Transverse colon (tissue), 4 donors: ENCODE measurements at regions not wholly inside any gene's neighbourhood (a gene's known extent, or its start where the extent isn't known, plus 50 kb on each side); places are given as distances from the start of the nearest gene placed in this dataset.
A peak's percentile ranks its signal among the peaks of the same experiment; 100 is the strongest.

ENCODE experiments used
- DNase-seq: peaks from one replicate; pipeline ENCODE4 v3.0.0-alpha.2; 2019
- H3K27ac ChIP-seq, 4 donors: fragments of 200-600 bp; sonication (generic); 2 replicates each; pipeline ENCODE4 v1.5.1; 2016 to 2018; ENCODE audit warnings: inconsistent platforms in 4 of 4
- H3K27me3 ChIP-seq: fragments of 200-600 bp; sonication (generic); 2 replicates; pipeline ENCODE4 v1.5.1; 2017; ENCODE audit warnings: inconsistent platforms
- H3K36me3 ChIP-seq, 4 donors: fragments of 200-600 bp; sonication (generic); 2 replicates each; pipeline ENCODE4 v1.5.1; 2017 to 2019; ENCODE audit warnings: inconsistent platforms in 4 of 4
- H3K4me1 ChIP-seq, 4 donors: fragments of 200-600 bp; sonication (generic); 2 replicates each; pipeline ENCODE4 v1.5.1; 2017 to 2020; ENCODE audit warnings: inconsistent platforms in 4 of 4
- H3K4me3 ChIP-seq, 4 donors: fragments of 200-600 bp; sonication (generic); 1 replicate in 1 of 4; 2 replicates in 3 of 4; pipeline versions ENCODE4 v1.5.1 to v1.6.1; 2017 to 2019; ENCODE audit warnings: inconsistent platforms in 4 of 4
- H3K9me3 ChIP-seq, 2 donors: fragments of 200-600 bp; sonication (generic); 2 replicates each; pipeline ENCODE4 v1.5.1; 2017 to 2019; ENCODE audit warnings: inconsistent platforms in 2 of 2
- CTCF ChIP-seq, 5 experiments: fragments of 200-600 bp in 3 of 5; fragments of 450-650 bp in 2 of 5; sonication (generic) in 3 of 5; IDR thresholded peaks; 1 replicate in 2 of 5; 2 replicates in 3 of 5; pipeline ENCODE4 v1.5.1; 2016 to 2017; ENCODE audit warnings: antibody characterized with exemption in 5 of 5, inconsistent platforms in 3 of 5, mild to moderate bottlenecking in 2 of 5, moderate library complexity in 1 of 5
- EP300 ChIP-seq: sonication (generic); formaldehyde crosslinking; IDR thresholded peaks from one replicate; pipeline ENCODE4 v1.6.1; 2017; ENCODE audit warnings: antibody characterized with exemption, low read depth
- POLR2A ChIP-seq: fragments of 450-650 bp; IDR thresholded peaks from one replicate; pipeline ENCODE4 v1.6.1; 2016; ENCODE audit warnings: antibody characterized with exemption, mild to moderate bottlenecking, moderate library complexity
- POLR2AphosphoS5 ChIP-seq, 3 donors: sonication (generic); formaldehyde crosslinking; IDR thresholded peaks; one replicate each; pipeline ENCODE4 v1.6.1; 2016; ENCODE audit warnings: antibody characterized with exemption in 3 of 3
- WGBS, 2 donors: methylation state at CpG; one replicate each; pipeline ENCODE4 v1.1.5; 2018; ENCODE audit warnings: low coverage in 1 of 2; 5-methylcytosine and 5-hydroxymethylcytosine counted together
- in situ Hi-C, 4 donors: fragments of 200-750 bp; cut with MboI; loops; one replicate each; pipeline versions ENCODE4 v1.15.0 to v1.15.1; 2017; ENCODE audit warnings: low sequenced_read_pairs in 3 of 4, low pct_ligation_motif_present in 1 of 4, low pct_unique_long_range_greater_than_20kb in 1 of 4
- intact Hi-C: fragments of 100-400 bp; cut with DNase I; formaldehyde crosslinking; loops from one replicate; pipeline ENCODE4 v1.15.1; 2023; ENCODE audit warnings: low total_unique reads

- Histone ChIP-seq H3K36me3 (no peaks in the 10 kb centered on the region), H3K4me1 (no peaks in the 10 kb centered on the region), H3K27me3 (no peaks in the 10 kb centered on the region), H3K9me3 (no peaks in the 10 kb centered on the region), H3K27ac (peak overlapping the region in 1 of 4 donors; percentile 5), H3K4me3 (no peak overlapping the region)
- TF ChIP-seq POLR2AphosphoS5 (IDR thresholded peaks at IDR 0.05), result no peak
- TF ChIP-seq EP300, result no peak
- no peak for TF ChIP-seq CTCF (IDR thresholded peaks at IDR 0.05)
- peak; percentile 12 for DNase-seq
- WGBS, 2 donors, result 54 to 100% methylated on average over 1 to 2 of the region's 2 CpGs
- in situ Hi-C loops, result no loop called here
- intact Hi-C loops, result no loop called here
Measured at GRCh38 chr12:92271341-92271740, 125.7 kb upstream of the BTG1 start.

- H3K4me3 ChIP-seq, result no peak overlapping the region
- TF ChIP-seq POLR2A (no peak), CTCF (IDR thresholded peaks at IDR 0.05) (no peak), EP300 (no peak)
- no peaks in the 10 kb centered on the region for H3K27me3 ChIP-seq
- 90 to 92% methylated on average over 2 of the region's 2 CpGs for WGBS, 2 donors
- intact Hi-C loops, result no loop called here
- no peaks in the 10 kb centered on the region for H3K36me3 ChIP-seq
- in situ Hi-C loops, result no loop called here
- H3K27ac ChIP-seq, result no peak overlapping the region
- no peaks in the 10 kb centered on the region for H3K4me1 ChIP-seq
- DNase-seq, result no peak
- H3K9me3 ChIP-seq, result no peaks in the 10 kb centered on the region
Measured at GRCh38 chr12:92270521-92270920, 124.9 kb upstream of the BTG1 start.

GRCh38 chr12:92268946-92269345 lies 123.3 kb upstream of the BTG1 start:
- Histone ChIP-seq H3K27ac (no peak overlapping the region), H3K27me3 (no peaks in the 10 kb centered on the region), H3K4me1 (no peaks in the 10 kb centered on the region), H3K4me3 (no peak overlapping the region), H3K36me3 (no peaks in the 10 kb centered on the region), H3K9me3 (no peaks in the 10 kb centered on the region)
- DNase-seq, result no peak
- TF ChIP-seq POLR2A, result no peak
- in situ Hi-C loops, result no loop called here
- intact Hi-C loops, result no loop called here

GRCh38 chr12:92261692-92262091 lies 116.0 kb upstream of the BTG1 start:
- no peaks in the 10 kb centered on the region for H3K4me1 ChIP-seq
- 81 to 98% methylated on average over 2 of the region's 2 CpGs for WGBS, 2 donors
- TF ChIP-seq POLR2A (no peak), CTCF (IDR thresholded peaks at IDR 0.05) (no peak), POLR2AphosphoS5 (IDR thresholded peaks at IDR 0.05) (no peak), EP300 (no peak)
- DNase-seq, result no peak
- in situ Hi-C loops, result no loop called here
- no peak overlapping the region for H3K27ac ChIP-seq
- H3K4me3 ChIP-seq, result no peak overlapping the region
- H3K27me3 ChIP-seq, result no peaks in the 10 kb centered on the region
- intact Hi-C loops, result no loop called here
- no peaks in the 10 kb centered on the region for H3K36me3 ChIP-seq
- H3K9me3 ChIP-seq, result no peaks in the 10 kb centered on the region

- TF ChIP-seq POLR2A (no peak), CTCF (IDR thresholded peaks at IDR 0.05) (no peak), EP300 (no peak), POLR2AphosphoS5 (IDR thresholded peaks at IDR 0.05) (no peak)
- Histone ChIP-seq H3K4me3 (no peak overlapping the region), H3K36me3 (no peaks in the 10 kb centered on the region), H3K27me3 (no peaks in the 10 kb centered on the region), H3K9me3 (no peaks in the 10 kb centered on the region), H3K4me1 (no peaks in the 10 kb centered on the region), H3K27ac (no peak overlapping the region)
- WGBS, 2 donors, result 60 to 79% methylated on average over 3 of the region's 3 CpGs
- in situ Hi-C loops (no loop called here), intact Hi-C loops (no loop called here)
- no peak for DNase-seq
Measured at GRCh38 chr12:92261071-92261470, 115.4 kb upstream of the BTG1 start.
